RWPE1 (cell line): ENCODE measurements at regions not wholly inside any gene's neighbourhood (a gene's known extent, or its start where the extent isn't known, plus 50 kb on each side); places are given as distances from the start of the nearest gene placed in this dataset.
A peak's percentile ranks its signal among the peaks of the same experiment; 100 is the strongest.
"Not testable (repeated sequence)": the region's sequence is repeated elsewhere in the genome, so short reads cannot be mapped to it uniquely, and the experiment has no call there.

ENCODE experiments used
- CTCF ChIA-PET: fragments of 350-600 bp; sonication (Branson Sonifier 250); formaldehyde crosslinking; extraction: SDS; loops from one replicate; lab custom pipeline; 2021; lab: Yijun Ruan, JAX
- POLR2A ChIA-PET: fragments of 400-600 bp; formaldehyde crosslinking; extraction: SDS; loops from one replicate; lab custom pipeline; 2020; ENCODE audit warnings: antibody characterized with exemption; ENCODE audit not compliant: low non-redundant PET; lab: Yijun Ruan, JAX
- DNase-seq: peaks from one replicate; pipeline ENCODE4 v3.0.0; 2012; ENCODE audit warnings: low spot score
- H3K27ac ChIP-seq: fragments of 450-650 bp; 2 replicates; pipeline ENCODE4 v1.5.1; 2017
- CTCF ChIP-seq: fragments of 450-650 bp; conservative IDR thresholded peaks from 2 replicates; pipeline ENCODE4 v1.5.1; 2017; ENCODE audit warnings: low read depth, mild to moderate bottlenecking

- CTCF ChIA-PET = interaction anchor here (0.7 kb wide), 1 partner anchor 11 kb away, joined by 4 read pairs; no protein-coding TSS in a partner anchor
- no peak overlapping the region for H3K27ac ChIP-seq
- no peak for TF ChIP-seq CTCF
- POLR2A ChIA-PET = no interaction called here
- DNase-seq = no peak
Observed at GRCh38 chr13:28576067-28576466, 81.1 kb upstream of the FLT1 start.

- ChIA-PET POLR2A (no interaction called here), CTCF (no interaction called here)
- H3K27ac ChIP-seq = no peak overlapping the region
- no peak for DNase-seq
- no peak for TF ChIP-seq CTCF
Observed at GRCh38 chr13:28575200-28575599, 80.3 kb upstream of the FLT1 start.

DNA sequence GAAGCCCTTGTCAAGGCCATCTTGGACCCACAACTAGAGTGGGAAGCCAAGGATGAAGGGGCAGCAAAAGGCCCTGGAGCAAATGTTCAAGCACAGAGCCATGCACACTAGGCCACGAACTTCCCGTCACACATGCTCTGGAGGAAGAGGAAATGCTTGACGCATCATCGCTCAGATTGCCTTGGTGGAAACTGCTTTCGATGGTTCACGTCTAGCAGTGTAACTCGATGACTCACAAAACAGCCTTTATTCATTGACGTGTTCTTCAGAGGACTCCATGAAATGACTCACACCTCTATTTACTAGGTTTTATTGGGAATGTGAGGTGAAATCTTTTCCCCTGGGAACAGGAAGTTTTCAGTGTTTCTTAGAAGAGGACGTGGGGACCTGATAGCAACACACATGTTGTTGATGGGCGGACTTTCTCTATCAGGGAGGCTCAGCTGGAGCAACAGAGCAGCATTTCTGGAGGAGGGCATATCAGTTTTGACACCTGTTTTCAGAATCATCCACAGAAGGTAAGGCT is 79.8 kb upstream of the FLT1 start:
- POLR2A ChIA-PET = no interaction called here
- CTCF ChIA-PET = no interaction called here
- H3K27ac ChIP-seq = no peak overlapping the region
- TF ChIP-seq CTCF = no peak
- DNase-seq = peak; percentile 90

GRCh38 chr13:28573595-28574373 is 78.9 kb upstream of the FLT1 start:
- no peak for TF ChIP-seq CTCF
- no peak overlapping the region for H3K27ac ChIP-seq
- ChIA-PET CTCF (no interaction called here), POLR2A (no interaction called here)
- no peak for DNase-seq

DNA sequence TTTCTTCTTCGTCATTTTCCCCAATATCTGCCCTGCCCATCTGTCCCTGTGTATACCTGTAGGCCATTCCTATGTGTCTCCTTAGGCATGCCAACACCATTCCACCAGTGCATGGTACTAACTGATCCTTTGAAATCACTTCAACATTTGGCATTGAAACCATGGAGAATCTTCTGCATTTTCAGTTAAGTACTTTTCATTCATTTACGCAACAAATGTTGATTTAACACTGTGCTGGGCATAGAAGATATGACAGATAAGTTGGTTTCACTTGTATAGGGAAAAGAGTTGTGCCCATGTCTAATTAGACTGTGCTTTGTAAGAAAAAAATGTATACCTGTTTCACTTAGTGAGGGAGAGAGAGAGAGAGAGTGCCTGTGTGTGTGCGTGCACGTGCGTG is 77.9 kb upstream of the FLT1 start:
- ChIA-PET CTCF (no interaction called here), POLR2A (no interaction called here)
- TF ChIP-seq CTCF = no peak
- no peak overlapping the region for H3K27ac ChIP-seq
- DNase-seq = no peak

DNA sequence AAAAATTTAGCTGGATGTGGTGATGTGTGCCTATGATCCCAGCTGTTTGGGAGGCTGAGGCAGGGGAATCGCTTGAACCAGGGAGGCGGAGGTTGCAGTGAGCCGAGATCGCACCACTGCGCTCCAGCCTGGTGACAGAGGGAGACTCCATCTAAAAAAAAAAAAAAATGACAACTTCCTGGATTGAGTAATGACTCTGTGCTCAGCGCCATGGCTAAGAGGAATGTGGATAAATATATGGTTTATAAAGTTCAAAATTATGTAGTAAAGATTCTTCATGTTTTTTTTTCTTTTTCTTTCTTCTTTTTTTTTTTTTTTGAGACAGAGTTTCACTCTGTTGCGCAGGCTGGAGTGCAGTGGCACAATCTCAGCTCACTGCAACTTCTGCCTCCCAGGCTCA is 75.4 kb upstream of the FLT1 start:
- POLR2A ChIA-PET, H3K27ac ChIP-seq, DNase-seq: not testable (repeated sequence)
- CTCF ChIA-PET = interaction anchor here (0.5 kb wide), 1 partner anchor 548 kb away, joined by 3 read pairs; no protein-coding TSS in a partner anchor

GRCh38 chr13:28569886-28570285 is 75.0 kb upstream of the FLT1 start:
- POLR2A ChIA-PET = no interaction called here
- H3K27ac ChIP-seq = no peak overlapping the region
- TF ChIP-seq CTCF = no peak
- no peak for DNase-seq
- CTCF ChIA-PET = interaction anchor here (0.5 to 0.6 kb wide), 2 partner anchors 18 to 548 kb away, joined by 3 to 4 read pairs; no protein-coding TSS in a partner anchor
